A549 (cell line): ENCODE measurements at regions not wholly inside any gene's neighbourhood (a gene's known extent, or its start where the extent isn't known, plus 50 kb on each side); places are given as distances from the start of the nearest gene placed in this dataset.

ENCODE experiments used
- ATAC-seq, 2 experiments: fragments of 200-7000 bp in 1 of 2; fragments of >200 bp in 1 of 2; cut with Nextera tagmentation in 1 of 2; cut with Tn5 transposase in 1 of 2; 3 replicates each; pipeline versions ENCODE4 v1.8.0 to v1.9.1; 2018 to 2020; ENCODE audit warnings: mild to moderate bottlenecking in 1 of 2, moderate library complexity in 1 of 2
- CTCF ChIA-PET: fragments of 300-600 bp; sonication (Branson Sonifier 250); formaldehyde crosslinking; extraction: SDS; loops from one replicate; lab custom pipeline; 2021; ENCODE audit warnings: antibody characterized with exemption, inconsistent platforms; lab: Yijun Ruan, JAX
- POLR2A ChIA-PET: fragments of 350-600 bp; formaldehyde crosslinking; extraction: SDS; loops from one replicate; lab custom pipeline; 2021; ENCODE audit warnings: antibody characterized with exemption, inconsistent platforms; lab: Yijun Ruan, JAX
- DNase-seq, 2 experiments: peaks; one replicate each; pipeline versions ENCODE4 v3.0.0 to v3.0.0-alpha.2; 2011 to 2016; ENCODE audit warnings: low read depth in 1 of 2, low spot score in 1 of 2
- FAIRE-seq: peaks from 2 replicates; lab custom pipeline; 2011; peaks lifted over from hg19 to GRCh38; lab: Jason Lieb, UNC
- H3K27ac ChIP-seq, 2 experiments: fragments of >200 bp; sonication (Bioruptor Twin); formaldehyde crosslinking; 3 replicates each; pipeline ENCODE4 v1.5.1; 2016 to 2017
- H3K4me1 ChIP-seq: fragments of >200 bp; sonication (Bioruptor Twin); formaldehyde crosslinking; 3 replicates; pipeline ENCODE4 v1.6.1; 2016
- H3K4me2 ChIP-seq: fragments of >200 bp; sonication (Bioruptor Twin); formaldehyde crosslinking; 3 replicates; pipeline ENCODE4 v1.6.1; 2016
- H3K4me3 ChIP-seq: fragments of >200 bp; sonication (Bioruptor Twin); formaldehyde crosslinking; 3 replicates; pipeline ENCODE4 v1.5.1; 2016
- H3K9me3 ChIP-seq: fragments of >200 bp; sonication (Bioruptor Twin); formaldehyde crosslinking; 3 replicates; pipeline ENCODE4 v1.6.1; 2016
- EHMT2 ChIP-seq: fragments of 200-600 bp; sonication (generic); IDR thresholded peaks from 2 replicates; pipeline ENCODE4 v1.6.1; 2016; ENCODE audit warnings: antibody characterized with exemption, low read depth, mild to moderate bottlenecking, moderate library complexity
- ELK1 ChIP-seq: fragments of 150-350 bp; IDR thresholded peaks from 2 replicates; pipeline ENCODE4 v1.6.1; 2014; ENCODE audit warnings: low read depth, mild to moderate bottlenecking, low read length
- HDAC2 ChIP-seq: fragments of 200-600 bp; sonication (generic); IDR thresholded peaks from 2 replicates; pipeline ENCODE4 v1.6.1; 2016
- HES2 ChIP-seq: fragments of >200 bp; sonication (Bioruptor Twin); formaldehyde crosslinking; IDR thresholded peaks from 2 replicates; pipeline ENCODE4 v1.6.1; 2016
- HEYL ChIP-seq: fragments of 250-450 bp; sonication (Bioruptor Pico); IDR thresholded peaks from 2 replicates; pipeline ENCODE4 v1.8.0; 2021; ENCODE audit warnings: mild to moderate bottlenecking, moderate library complexity
- HOXA7 ChIP-seq: fragments of 250-450 bp; sonication (Bioruptor Pico); IDR thresholded peaks from 2 replicates; pipeline ENCODE4 v1.5.0; 2020; ENCODE audit warnings: mild to moderate bottlenecking, moderate library complexity
- HOXB13 ChIP-seq: fragments of 250-450 bp; sonication (Bioruptor Pico); IDR thresholded peaks from 2 replicates; pipeline ENCODE4 v1.5.0; 2020; ENCODE audit warnings: low read depth, mild to moderate bottlenecking, moderate library complexity
- MAZ ChIP-seq: fragments of 150-350 bp; IDR thresholded peaks from 2 replicates; pipeline ENCODE4 v1.6.1; 2014; ENCODE audit warnings: antibody characterized with exemption, low read depth, low read length, borderline replicate concordance
- NFE2L2 ChIP-seq: fragments of 150-350 bp; conservative IDR thresholded peaks from 2 replicates; pipeline ENCODE4 v1.6.1; 2014; ENCODE audit warnings: low read length
- NR3C1 ChIP-seq: fragments of >200 bp; sonication (Bioruptor Twin); formaldehyde crosslinking; IDR thresholded peaks from 3 replicates; pipeline ENCODE4 v1.6.1; 2017
- PBX3 ChIP-seq: IDR thresholded peaks from 2 replicates; pipeline ENCODE4 v1.6.1; 2012
- POLR2A ChIP-seq: IDR thresholded peaks from 2 replicates; pipeline ENCODE4 v1.6.1; 2012; ENCODE audit warnings: mild to moderate bottlenecking, low read length
- RARB ChIP-seq: fragments of 250-450 bp; sonication (Bioruptor Pico); IDR thresholded peaks from 2 replicates; pipeline ENCODE4 v1.8.0; 2021; ENCODE audit warnings: mild to moderate bottlenecking, moderate library complexity
- RCOR1 ChIP-seq: fragments of 150-350 bp; IDR thresholded peaks from 2 replicates; pipeline ENCODE4 v1.6.1; 2014; ENCODE audit warnings: antibody characterized with exemption, low read length, low read depth
- REST ChIP-seq: fragments of 200-600 bp; sonication (generic); IDR thresholded peaks from 2 replicates; pipeline ENCODE4 v1.6.1; 2016; ENCODE audit warnings: antibody characterized with exemption, mild to moderate bottlenecking, moderate library complexity
- SREBF2 ChIP-seq: fragments of 450-650 bp; IDR thresholded peaks from 2 replicates; pipeline ENCODE4 v1.6.1; 2014; ENCODE audit warnings: mild to moderate bottlenecking, moderate library complexity
- USF2 ChIP-seq: fragments of 450-650 bp; IDR thresholded peaks from 2 replicates; pipeline ENCODE4 v1.6.1; 2014; ENCODE audit warnings: antibody characterized with exemption
- ZFP36 ChIP-seq: fragments of 450-650 bp; IDR thresholded peaks from 2 replicates; pipeline ENCODE4 v1.6.1; 2014; ENCODE audit warnings: borderline replicate concordance; ENCODE audit not compliant: partially characterized antibody
- WGBS: methylation state at CpG from one replicate; pipeline ENCODE4 v1.1.6; 2017; ENCODE audit errors: missing lambda C conversion rate; 5-methylcytosine and 5-hydroxymethylcytosine counted together
- TF ChIP-seq, protein P1 (sequence below): fragments of 250-450 bp; sonication (Bioruptor Pico); IDR thresholded peaks from 2 replicates; pipeline ENCODE4 v1.5.0; 2020; ENCODE audit warnings: low read depth, mild to moderate bottlenecking, moderate library complexity
- TF ChIP-seq, protein P2 (sequence below): fragments of >200 bp; sonication (Bioruptor Twin); formaldehyde crosslinking; IDR thresholded peaks from 3 replicates; pipeline ENCODE4 v1.6.1; 2016

- no peak for FAIRE-seq
- peaks cover 12% of the 10 kb centered on the region; the same call in 2 of the 3 replicates for H3K4me1 ChIP-seq
- H3K4me3 ChIP-seq, result no peak overlapping the region
- H3K4me2 ChIP-seq, result no peak overlapping the region
- H3K9me3 ChIP-seq, result peaks cover 11% of the 10 kb centered on the region
- ChIA-PET CTCF (interaction anchor here (1.1 to 17.6 kb wide), 5 partner anchors 12 to 55 kb away, joined by 3 to 261 read pairs (median 9); no protein-coding TSS in a partner anchor), POLR2A (no interaction called here)
- H3K27ac ChIP-seq, result no peak overlapping the region
- TF ChIP-seq RCOR1 (no peak), NFE2L2 (no peak), REST (no peak), HOXA7 (no peak), USF2 (no peak), HEYL (CRISPR knock-in tag) (no peak), RARB (CRISPR knock-in tag) (no peak), MAZ (no peak), ELK1 (no peak), NR3C1 (no peak), HES2 (no peak), HOXB13 (no peak), SREBF2 (no peak), PBX3 (no peak), POLR2A (no peak), ZFP36 (no peak), EHMT2 (no peak), HDAC2 (no peak)
- TF ChIP-seq, protein P1, sequence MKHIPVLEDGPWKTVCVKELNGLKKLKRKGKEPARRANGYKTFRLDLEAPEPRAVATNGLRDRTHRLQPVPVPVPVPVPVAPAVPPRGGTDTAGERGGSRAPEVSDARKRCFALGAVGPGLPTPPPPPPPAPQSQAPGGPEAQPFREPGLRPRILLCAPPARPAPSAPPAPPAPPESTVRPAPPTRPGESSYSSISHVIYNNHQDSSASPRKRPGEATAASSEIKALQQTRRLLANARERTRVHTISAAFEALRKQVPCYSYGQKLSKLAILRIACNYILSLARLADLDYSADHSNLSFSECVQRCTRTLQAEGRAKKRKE (CRISPR knock-in tag), result no peak
- TF ChIP-seq, protein P2, sequence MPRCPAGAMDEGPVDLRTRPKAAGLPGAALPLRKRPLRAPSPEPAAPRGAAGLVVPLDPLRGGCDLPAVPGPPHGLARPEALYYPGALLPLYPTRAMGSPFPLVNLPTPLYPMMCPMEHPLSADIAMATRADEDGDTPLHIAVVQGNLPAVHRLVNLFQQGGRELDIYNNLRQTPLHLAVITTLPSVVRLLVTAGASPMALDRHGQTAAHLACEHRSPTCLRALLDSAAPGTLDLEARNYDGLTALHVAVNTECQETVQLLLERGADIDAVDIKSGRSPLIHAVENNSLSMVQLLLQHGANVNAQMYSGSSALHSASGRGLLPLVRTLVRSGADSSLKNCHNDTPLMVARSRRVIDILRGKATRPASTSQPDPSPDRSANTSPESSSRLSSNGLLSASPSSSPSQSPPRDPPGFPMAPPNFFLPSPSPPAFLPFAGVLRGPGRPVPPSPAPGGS, result no peak
- WGBS, result 87% methylated on average over 18 of the region's 18 CpGs
- DNase-seq, result no peak
- no peak for ATAC-seq
These were observed 158.5 kb upstream of the SMAD3 start for GRCh38 chr15:66906668-66907614.
